NCI-H1694 (cell line): ENCODE measurements at regions not wholly inside any gene's neighbourhood (a gene's known extent, or its start where the extent isn't known, plus 50 kb on each side); places are given as distances from the start of the nearest gene placed in this dataset.
"Not testable (repeated sequence)": the region's sequence is repeated elsewhere in the genome, so short reads cannot be mapped to it uniquely, and the experiment has no call there.

Experiments
- DNase-seq: peaks from one replicate; lab custom pipeline; 2025; lab: John Stamatoyannopoulos, UW

DNA sequence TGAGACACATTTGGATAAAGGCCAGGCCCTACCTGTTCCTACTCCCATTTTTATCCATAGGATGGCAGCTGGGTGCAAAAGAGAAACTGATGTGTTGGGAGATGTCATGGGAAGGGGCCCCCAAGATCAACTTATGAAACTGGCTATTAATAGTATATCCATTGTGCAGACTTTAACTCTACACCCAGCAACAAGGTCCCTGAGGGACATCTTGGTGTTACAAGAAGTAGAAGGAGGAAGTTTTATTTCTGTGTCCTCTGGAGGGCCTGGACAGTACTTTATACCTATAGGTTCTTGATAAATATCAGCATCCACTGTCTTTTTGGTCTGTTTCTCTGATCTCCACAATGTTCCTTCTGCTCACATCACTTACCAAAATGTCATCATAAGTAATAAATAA lies 84.6 kb downstream of the BTG1 start:
- DNase-seq, result no peak

DNA sequence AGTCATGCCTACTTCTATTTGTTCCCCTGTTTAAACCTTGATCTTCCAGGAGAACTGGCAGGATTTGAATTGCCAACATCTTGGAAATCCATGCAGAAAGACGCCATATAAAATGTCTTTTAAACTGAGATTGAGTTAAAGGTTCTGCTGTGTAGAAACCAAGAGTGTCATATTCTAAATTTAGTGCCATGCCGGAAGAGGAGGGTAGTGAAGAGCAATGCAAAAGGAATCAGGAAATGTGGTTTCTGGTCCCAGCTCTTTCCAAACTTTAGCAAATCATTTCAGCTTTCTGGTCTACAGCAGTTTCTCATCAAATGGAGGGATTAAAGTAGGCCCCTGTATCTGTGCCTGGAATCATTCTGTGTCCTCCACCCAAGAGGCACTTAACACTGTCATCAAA lies 85.7 kb downstream of the BTG1 start:
- no peak for DNase-seq

GRCh38 chr12:92058664-92059063 lies 87.0 kb downstream of the BTG1 start:
- DNase-seq, result no peak

DNA sequence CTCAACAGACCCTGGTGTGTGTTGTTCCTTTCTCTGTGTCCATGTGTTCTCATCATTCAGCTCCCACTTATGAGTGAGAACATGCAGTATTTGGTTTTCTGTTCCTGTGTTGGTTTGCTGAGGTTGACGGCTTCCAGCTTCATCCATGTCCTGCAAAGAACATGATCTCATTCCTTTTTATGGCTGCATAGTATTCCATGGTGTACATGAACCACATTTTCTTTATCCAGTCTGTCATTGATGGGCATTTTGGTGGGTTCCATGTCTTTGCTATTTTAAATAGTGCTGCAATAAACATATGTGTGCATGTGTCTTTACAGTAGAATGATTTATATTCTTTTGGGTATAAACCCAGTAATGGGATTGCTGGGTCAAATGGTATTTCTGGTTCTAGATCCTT lies 88.9 kb downstream of the BTG1 start:
- not testable (repeated sequence) for DNase-seq

DNA sequence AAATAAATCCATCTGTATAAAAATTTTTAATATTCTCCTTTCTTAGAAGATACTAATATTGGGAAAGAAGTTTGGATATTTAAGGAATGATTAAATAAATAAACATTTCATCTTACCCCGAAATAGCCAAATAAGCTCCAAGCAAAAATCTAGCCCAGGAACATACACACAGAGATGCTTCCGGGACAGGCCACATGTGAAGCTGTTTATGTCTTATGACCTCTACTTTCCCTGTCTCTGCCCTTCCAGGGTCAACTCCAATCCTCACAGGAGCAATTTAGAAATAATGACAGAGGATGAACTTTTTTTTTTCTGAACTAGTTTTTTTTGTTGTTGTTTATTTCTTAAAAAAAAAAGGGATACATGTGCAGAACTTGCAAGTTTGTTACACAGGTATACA lies 89.4 kb downstream of the BTG1 start:
- DNase-seq, result no peak

- no peak for DNase-seq
Observed at GRCh38 chr12:92055877-92056276, 89.8 kb downstream of the BTG1 start.

- no peak for DNase-seq
Observed at GRCh38 chr12:92051441-92051840, 94.2 kb downstream of the BTG1 start.

DNA sequence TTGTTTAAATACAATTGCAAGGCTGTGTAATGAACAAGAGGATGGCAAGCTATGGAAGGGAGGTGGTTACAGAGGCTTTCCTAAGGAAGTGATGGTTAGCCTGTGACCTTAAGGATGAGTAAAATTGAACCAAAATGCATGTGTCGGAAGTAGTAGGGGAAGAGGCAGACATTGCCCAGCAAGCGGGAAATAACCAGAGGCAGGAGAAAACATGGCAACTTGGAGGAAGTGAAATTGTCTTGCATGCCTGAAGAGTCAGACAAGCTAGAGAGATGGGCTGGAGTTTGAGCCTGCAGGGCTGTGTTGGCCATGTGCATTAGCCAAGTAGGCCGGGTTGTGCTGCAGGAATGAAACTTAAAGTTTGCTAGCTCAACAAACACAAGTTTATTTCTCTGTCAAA lies 96.2 kb downstream of the BTG1 start:
- no peak for DNase-seq

DNA sequence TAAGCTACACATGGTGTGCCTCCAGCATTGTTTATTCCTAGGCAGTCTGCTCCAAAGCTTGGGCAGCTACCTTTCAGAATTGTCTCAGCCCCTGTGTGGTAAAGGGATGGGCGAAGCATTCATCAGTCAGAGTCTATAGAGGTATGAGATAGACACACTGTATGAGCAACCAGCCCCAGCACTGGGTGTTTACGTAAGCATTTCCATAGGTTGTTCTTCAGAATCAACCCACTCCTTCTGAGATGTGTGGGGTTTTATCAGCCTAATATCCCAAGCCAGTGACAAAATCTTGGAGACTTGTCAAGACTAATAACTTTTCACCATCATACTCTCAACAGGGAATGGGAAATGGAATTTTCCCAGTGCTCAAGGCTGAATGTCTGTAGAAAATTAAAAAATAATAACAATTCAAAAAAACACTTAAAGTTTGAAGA lies 98.2 kb downstream of the BTG1 start:
- no peak for DNase-seq

DNA sequence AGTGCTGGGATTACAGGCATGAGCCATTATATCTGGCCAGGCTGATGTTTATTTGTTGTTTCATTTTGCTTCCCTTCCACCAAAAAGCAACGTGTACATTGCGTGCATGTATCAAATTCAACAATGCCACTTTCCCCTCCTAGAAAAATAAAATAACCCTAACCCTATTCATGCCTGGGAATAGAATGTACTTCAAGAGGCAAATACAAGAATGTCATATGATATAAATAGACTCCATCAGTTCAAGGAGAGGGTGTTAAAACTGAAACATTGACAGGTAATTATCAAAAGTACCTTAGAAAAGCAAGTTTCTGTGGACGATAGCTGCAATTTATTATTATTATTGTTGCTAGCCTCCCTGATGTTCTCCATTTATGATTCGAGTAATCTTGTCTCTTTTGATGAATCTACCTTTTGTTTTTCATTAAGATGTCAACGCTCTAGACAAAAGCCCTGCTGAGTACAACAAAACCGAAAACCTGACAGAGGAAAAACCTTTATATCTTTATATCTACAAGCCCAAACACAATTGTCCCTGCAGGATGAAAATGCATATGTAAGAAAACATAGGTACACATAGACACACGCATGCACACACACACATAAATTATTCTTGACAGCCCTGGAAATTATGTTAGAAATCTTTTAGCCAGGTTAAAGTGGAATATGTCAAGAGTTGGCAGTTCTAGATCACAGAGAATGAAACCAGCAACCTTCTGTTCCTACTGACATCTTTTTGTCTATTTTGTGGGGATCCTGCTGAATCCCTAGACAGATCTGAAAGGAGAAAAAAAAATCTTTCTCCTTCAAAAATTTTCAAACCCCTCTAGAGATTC lies 98.9 kb downstream of the BTG1 start:
- DNase-seq, result no peak

DNA sequence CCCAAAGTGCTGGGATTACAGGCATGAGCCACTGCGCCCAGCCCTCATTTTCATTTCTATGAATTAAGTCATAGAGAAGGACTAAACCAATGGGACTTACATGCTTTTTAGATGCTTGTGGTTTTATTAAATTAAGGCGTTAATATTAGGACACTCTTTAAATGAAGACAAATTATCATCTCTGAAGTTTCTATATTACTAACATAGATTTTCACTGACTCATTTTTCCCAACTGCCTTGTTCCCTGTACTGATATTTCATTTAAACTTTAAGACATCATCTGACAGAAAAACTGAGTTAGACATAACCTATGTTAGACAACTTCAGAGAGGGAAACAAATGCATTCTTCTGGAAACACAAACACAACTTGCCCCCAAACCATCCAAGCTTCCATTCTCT lies 99.8 kb downstream of the BTG1 start:
- no peak for DNase-seq

DNA sequence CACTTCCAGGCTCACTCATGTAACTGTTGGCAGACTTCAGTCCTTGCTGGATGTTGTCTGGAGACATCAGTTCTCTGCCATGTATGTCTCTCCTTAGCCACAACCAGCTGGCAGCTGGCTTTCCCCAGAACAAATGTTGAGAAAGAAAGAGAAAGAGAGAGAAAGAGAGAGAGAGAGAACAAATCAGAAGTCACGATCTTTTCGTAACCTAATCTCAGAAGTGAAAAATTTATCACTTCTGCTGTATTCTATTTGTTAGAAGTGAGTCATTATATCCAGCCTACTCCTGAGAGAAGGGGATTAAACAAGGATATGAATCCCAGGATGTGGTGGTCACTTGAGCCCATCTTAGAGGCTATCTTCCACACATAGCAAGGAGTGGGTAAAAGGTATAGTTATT lies 101.2 kb downstream of the BTG1 start:
- DNase-seq, result no peak

- no peak for DNase-seq
Observed at GRCh38 chr12:92042791-92043531, 102.7 kb downstream of the BTG1 start.

DNA sequence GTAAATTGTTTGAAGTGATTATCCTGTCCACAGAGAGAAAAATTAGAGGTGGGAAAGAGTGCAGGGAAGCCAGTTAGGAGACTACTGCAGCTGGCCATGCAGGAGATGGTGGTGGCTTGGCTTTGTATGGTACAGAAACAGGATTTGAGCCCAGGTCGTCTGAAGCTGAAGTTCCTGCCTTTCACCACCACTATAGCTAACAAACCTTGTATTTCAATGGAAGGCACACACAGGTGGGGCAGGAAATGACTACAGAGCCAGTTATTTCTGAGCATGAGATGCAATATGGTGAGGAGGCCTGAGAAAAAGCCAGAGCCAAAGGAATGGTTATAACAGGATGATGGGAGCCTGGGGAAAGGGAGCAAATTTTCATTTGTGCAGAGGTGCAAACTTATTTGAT lies 103.9 kb downstream of the BTG1 start:
- no peak for DNase-seq

- DNase-seq, result no peak
Observed at GRCh38 chr12:92039046-92039445, 106.6 kb downstream of the BTG1 start.

GRCh38 chr12:92038476-92038875 lies 107.2 kb downstream of the BTG1 start:
- no peak for DNase-seq

DNA sequence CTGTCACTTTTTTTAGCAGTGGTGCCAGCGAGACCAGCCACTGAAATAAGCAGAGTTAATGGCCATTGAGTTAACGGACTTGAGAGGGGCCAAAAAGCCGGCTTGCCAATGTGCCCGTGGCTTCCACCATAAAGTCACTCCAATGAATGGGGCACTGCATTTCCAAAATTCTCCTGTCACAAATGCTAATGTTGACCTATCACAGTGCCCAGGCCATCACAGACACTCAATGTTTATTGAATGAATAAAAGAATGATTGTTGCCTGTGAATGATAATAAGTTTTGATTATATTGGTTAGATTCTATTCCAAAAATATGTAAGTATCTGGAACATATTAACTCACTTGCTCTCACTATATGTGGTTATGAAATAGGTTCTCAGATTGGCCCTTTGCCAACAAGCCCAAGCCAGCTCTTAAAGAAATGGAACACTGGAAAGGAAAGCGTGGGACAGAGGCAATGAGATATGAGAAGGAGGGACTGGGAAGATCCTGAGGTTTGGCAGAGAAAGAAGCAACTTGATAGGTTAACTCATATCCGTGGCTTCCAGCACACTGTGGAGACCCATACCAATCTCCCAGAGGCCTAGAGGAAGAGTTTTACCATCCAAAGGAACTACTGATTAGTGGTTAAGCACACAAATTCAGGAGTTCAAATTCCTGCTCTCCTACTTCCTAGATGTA lies 108.7 kb downstream of the BTG1 start:
- no peak for DNase-seq

- no peak for DNase-seq
Observed at GRCh38 chr12:92036061-92036620, 109.5 kb downstream of the BTG1 start.

- DNase-seq, result no peak
Observed at GRCh38 chr12:92035477-92035876, 110.2 kb downstream of the BTG1 start.

DNA sequence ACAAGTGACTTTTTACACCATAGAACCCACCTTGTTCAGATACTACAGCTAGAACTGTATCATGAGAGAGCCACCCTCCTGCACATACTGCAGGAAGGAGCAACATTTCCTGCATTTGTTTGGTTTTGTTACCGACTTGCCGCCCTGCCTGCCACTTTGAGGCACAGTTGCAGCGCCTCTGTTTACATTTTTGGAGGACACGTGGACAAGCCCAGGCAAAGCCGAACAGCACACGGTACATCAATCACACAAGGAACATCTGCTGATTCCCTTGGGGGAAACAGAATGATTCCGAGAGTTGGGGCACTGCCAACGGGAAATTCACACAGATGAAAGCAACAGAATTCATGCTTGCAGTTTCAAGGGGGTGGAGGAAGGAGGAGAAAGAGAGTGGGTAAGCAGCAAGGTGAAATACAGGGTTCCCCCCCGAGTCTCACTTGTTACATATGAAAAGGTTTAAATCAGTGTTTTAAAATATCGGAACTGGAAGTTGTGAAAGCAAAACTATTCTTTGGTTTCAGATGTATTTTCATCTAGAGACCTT lies 110.7 kb downstream of the BTG1 start:
- peak; percentile 90 for DNase-seq

GRCh38 chr12:92034083-92034482 lies 111.6 kb downstream of the BTG1 start:
- DNase-seq, result no peak

- no peak for DNase-seq
Observed at GRCh38 chr12:92032965-92033364, 112.7 kb downstream of the BTG1 start.
